ENCODE measurements at regions not wholly inside any gene's neighbourhood (a gene's known extent, or its start where the extent isn't known, plus 50 kb on each side); places are given as distances from the start of the nearest gene placed in this dataset.
"Not testable (repeated sequence)": the region's sequence is repeated elsewhere in the genome, so short reads cannot be mapped to it uniquely, and the experiment has no call there.

DNA sequence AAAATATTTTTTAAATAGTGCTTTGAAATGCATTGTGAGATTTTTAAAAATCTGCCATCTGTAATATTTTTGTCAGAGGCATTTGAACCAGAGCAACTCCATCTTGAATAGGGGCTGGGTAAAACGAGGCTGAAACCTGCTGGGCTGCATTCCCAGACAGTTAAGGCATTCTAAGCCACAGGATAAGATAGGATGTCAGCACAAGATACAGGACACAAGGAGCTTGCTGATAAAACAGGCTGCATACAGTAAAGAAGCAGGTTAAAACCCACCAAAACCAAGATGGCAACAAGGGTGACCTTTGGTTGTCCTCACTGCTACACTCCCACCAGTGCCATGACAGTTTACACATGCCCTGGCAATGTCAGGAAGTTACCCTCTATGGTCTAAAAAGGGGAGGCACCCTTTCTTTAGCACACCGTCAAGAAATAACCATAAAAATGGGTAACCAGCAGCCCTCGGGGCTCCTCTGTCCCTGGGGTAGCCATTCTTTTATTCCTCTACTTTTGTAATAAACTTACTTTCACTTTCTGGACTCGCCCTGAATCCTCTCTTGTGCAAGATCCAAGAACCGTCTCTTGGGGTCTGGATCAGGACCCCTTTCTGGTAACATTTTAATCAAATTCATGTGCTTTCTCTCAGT, 273.7 kb downstream of the SEMA3D start:
- intact Hi-C loops (cut with DNase I) = no loop called here
- Histone ChIP-seq H3K36me3 (no peaks in the 10 kb centered on the region), H3K4me1 (no peaks in the 10 kb centered on the region), H3K27ac (no peak overlapping the region), H3K9me3 (no peaks in the 10 kb centered on the region), H3K4me3 (replicated peaks in 1 of 3) (no peak overlapping the region), H3K27me3 (no peaks in the 10 kb centered on the region)
- no peak for DNase-seq
- WGBS, 2 donors = 64 to 73% methylated on average over 5 of the region's 5 CpGs
- no peak for TF ChIP-seq POLR2A (IDR thresholded peaks at IDR 0.05)
- TF ChIP-seq, protein P1, sequence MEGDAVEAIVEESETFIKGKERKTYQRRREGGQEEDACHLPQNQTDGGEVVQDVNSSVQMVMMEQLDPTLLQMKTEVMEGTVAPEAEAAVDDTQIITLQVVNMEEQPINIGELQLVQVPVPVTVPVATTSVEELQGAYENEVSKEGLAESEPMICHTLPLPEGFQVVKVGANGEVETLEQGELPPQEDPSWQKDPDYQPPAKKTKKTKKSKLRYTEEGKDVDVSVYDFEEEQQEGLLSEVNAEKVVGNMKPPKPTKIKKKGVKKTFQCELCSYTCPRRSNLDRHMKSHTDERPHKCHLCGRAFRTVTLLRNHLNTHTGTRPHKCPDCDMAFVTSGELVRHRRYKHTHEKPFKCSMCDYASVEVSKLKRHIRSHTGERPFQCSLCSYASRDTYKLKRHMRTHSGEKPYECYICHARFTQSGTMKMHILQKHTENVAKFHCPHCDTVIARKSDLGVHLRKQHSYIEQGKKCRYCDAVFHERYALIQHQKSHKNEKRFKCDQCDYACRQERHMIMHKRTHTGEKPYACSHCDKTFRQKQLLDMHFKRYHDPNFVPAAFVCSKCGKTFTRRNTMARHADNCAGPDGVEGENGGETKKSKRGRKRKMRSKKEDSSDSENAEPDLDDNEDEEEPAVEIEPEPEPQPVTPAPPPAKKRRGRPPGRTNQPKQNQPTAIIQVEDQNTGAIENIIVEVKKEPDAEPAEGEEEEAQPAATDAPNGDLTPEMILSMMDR (IDR thresholded peaks at IDR 0.05) = no peak

DNA sequence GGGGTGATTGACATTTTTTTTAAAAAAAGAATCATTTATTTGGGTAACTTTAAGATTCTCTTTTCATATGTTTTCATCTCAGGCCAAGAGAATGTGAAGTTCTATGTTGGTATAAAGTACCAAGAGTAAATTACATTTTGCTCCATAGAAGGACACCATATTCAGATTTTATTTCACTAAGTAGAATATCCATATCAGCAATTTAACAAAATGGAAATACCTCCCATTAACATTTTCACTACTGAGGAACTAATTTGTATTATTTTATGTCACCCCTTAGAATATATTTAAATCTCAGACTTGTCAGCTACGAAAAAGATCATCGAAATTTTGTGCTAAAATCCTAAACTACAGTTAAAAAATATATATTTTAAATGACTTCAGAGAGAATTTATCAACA, 274.3 kb downstream of the SEMA3D start:
- Histone ChIP-seq H3K4me1 (no peaks in the 10 kb centered on the region), H3K4me3 (replicated peaks in 1 of 3) (no peak overlapping the region), H3K27ac (no peak overlapping the region), H3K36me3 (no peaks in the 10 kb centered on the region), H3K9me3 (no peaks in the 10 kb centered on the region), H3K27me3 (no peaks in the 10 kb centered on the region)
- no peak for DNase-seq
- 95% methylated on average over 2 of the region's 2 CpGs for WGBS, 2 donors
- TF ChIP-seq, protein P1 (IDR thresholded peaks at IDR 0.05) = no peak
- TF ChIP-seq POLR2A (IDR thresholded peaks at IDR 0.05) = no peak
- intact Hi-C loops (cut with DNase I) = no loop called here

DNA sequence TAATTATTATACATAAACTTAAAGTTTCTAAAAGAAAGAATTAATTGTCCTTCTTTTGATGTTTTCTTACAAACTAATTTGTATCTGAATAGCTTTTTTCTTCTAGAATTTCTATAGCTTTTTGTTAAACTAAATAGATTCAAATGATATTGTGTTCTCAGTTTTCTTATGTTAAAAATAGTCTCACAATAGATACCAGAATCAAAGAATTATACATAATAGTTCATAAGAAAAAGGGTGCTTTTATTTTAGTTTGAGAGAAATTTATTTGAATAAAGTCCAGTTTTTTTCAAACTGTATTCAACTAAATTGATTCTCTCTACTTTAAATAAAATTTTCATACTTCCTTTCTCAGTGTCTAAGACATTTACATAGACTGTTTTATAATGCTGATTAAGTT, 274.8 kb downstream of the SEMA3D start:
- no peaks in the 10 kb centered on the region for H3K27me3 ChIP-seq
- H3K4me1 ChIP-seq = no peaks in the 10 kb centered on the region
- H3K9me3 ChIP-seq = no peaks in the 10 kb centered on the region
- no peaks in the 10 kb centered on the region for H3K36me3 ChIP-seq
- no peak overlapping the region for H3K4me3 ChIP-seq (replicated peaks in 1 of 3)
- DNase-seq = no peak
- H3K27ac ChIP-seq = no peak overlapping the region
- intact Hi-C loops (cut with DNase I) = no loop called here
- TF ChIP-seq, protein P1 (IDR thresholded peaks at IDR 0.05) = no peak
- TF ChIP-seq POLR2A (IDR thresholded peaks at IDR 0.05) = no peak

DNA sequence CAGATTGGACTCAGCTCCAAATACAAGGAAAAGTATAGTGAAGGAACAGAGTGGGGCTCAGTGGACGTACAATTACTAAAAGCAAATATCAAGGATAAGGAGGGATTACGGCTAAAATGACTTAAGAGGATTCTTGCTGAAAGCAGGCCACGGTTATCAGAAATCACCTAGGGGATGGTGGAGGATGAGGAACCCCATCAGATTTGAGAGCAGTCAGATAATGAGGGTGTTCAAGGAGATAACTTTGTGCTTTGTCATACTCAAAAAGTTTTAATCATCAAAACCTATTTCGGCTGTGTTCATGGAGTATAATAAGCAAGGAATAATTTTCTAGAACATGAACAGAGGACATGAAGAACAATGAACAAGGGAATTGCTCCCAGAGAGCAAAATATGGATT, 275.8 kb downstream of the SEMA3D start:
- 89 to 92% methylated on average over 4 of the region's 4 CpGs for WGBS, 2 donors
- intact Hi-C loops (cut with DNase I) = no loop called here
- DNase-seq = no peak
- no peaks in the 10 kb centered on the region for H3K36me3 ChIP-seq
- no peak overlapping the region for H3K27ac ChIP-seq
- H3K4me3 ChIP-seq (replicated peaks in 1 of 3) = no peak overlapping the region
- TF ChIP-seq POLR2A (IDR thresholded peaks at IDR 0.05) = no peak
- TF ChIP-seq, protein P1 (IDR thresholded peaks at IDR 0.05) = no peak
- no peaks in the 10 kb centered on the region for H3K9me3 ChIP-seq
- H3K4me1 ChIP-seq = no peaks in the 10 kb centered on the region
- H3K27me3 ChIP-seq = no peaks in the 10 kb centered on the region

DNA sequence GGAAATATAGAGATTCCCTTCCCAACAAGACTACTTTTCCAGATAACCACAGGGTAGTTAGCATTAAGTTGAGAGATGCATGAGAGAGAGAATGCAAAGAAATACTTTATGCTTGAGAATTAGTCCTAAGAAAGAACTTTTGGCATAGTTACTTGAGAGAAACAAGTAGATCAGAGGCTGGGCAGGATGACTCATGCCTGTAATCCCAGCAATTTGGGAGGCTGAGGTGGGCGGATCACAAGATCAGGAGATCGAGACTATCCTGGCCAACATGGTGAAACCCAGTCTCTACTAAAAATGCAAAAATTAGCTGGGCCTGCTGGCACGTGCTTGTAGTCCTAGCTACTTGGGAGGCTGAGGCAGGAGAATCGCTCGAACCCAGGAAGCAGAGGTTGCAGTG, 276.5 kb downstream of the SEMA3D start:
- WGBS, 2 donors = 89 to 95% methylated on average over 5 of the region's 5 CpGs
- intact Hi-C loops (cut with DNase I) = not testable (repeated sequence)

More for the DNA sequence above, 276.5 kb downstream of the SEMA3D start:
- DNase-seq; H3K9me3 ChIP-seq; H3K4me1 ChIP-seq; H3K4me3 ChIP-seq (replicated peaks in 1 of 3); H3K27ac ChIP-seq; H3K36me3 ChIP-seq; H3K27me3 ChIP-seq: not testable (repeated sequence)

Measured in thyroid gland (tissue), 4 donors.